Endothelial cell of umbilical vein (primary cell): ENCODE measurements at regions not wholly inside any gene's neighbourhood (a gene's known extent, or its start where the extent isn't known, plus 50 kb on each side); places are given as distances from the start of the nearest gene placed in this dataset.

Source experiments
- EZH2 ChIP-seq: IDR thresholded peaks from 2 replicates; pipeline ENCODE4 v1.6.1; 2012; ENCODE audit warnings: borderline replicate concordance, low read depth, mild to moderate bottlenecking, moderate library complexity, low read length, inconsistent platforms; ENCODE audit not compliant: severe bottlenecking
- FOS ChIP-seq: IDR thresholded peaks from 2 replicates; pipeline ENCODE4 v1.6.1; 2011; ENCODE audit warnings: mild to moderate bottlenecking, low read length, moderate library complexity, borderline replicate concordance; ENCODE audit not compliant: insufficient read depth
- GATA2 ChIP-seq: IDR thresholded peaks from 2 replicates; pipeline ENCODE4 v1.7.0; 2011; ENCODE audit warnings: low read depth, mild to moderate bottlenecking, moderate library complexity, mixed read lengths, low read length; ENCODE audit not compliant: insufficient read length, insufficient read depth
- JUN ChIP-seq: IDR thresholded peaks from 2 replicates; pipeline ENCODE4 v1.6.1; 2011; ENCODE audit warnings: borderline replicate concordance, low read depth; ENCODE audit not compliant: insufficient read length, insufficient read depth
- POLR2A ChIP-seq: IDR thresholded peaks from 2 replicates; pipeline ENCODE4 v1.6.1; 2012; ENCODE audit warnings: low read depth, mild to moderate bottlenecking, control low read depth, low read length
- POLR2AphosphoS5 ChIP-seq: IDR thresholded peaks from 2 replicates; pipeline ENCODE4 v1.6.1; 2012; ENCODE audit warnings: low read depth, mild to moderate bottlenecking, control low read depth, low read length, moderate library complexity; ENCODE audit not compliant: insufficient read depth
- TF ChIP-seq, protein P1 (sequence below), 2 donors: IDR thresholded peaks; 1 replicate in 1 of 2; 2 replicates in 1 of 2; pipeline ENCODE4 v1.5.1; 2011; ENCODE audit warnings: low read length in 2 of 2, mild to moderate bottlenecking in 2 of 2, moderate library complexity in 2 of 2, control low read depth in 1 of 2, inconsistent platforms in 1 of 2, low read depth in 1 of 2; ENCODE audit not compliant: insufficient read depth in 1 of 2; ENCODE audit errors: extremely low read depth in 1 of 2
- TF ChIP-seq, protein P2 (sequence below): IDR thresholded peaks from 2 replicates; pipeline ENCODE4 v1.6.1; 2011; ENCODE audit not compliant: insufficient read depth, insufficient read length

DNA sequence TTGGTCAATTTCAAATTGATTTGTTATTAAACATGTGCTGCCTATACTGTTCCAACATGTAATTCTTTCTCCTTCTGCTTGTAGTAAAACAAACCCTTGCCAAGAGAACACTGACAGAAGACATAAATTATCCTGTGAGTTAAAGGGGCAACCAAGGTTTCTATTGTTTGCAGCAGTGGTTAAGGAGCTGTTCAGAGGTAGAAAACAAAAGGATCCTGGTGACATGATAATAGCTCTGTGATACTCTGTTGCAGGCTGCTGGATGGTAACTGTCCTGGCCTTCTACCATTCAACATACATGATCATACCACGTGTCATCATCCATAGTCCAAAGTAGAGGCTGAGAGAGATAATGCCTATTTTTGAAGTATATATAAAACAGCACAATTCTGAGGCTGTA, 75.8 kb upstream of the F9 start:
- no peak for TF ChIP-seq POLR2A
- TF ChIP-seq, protein P1, sequence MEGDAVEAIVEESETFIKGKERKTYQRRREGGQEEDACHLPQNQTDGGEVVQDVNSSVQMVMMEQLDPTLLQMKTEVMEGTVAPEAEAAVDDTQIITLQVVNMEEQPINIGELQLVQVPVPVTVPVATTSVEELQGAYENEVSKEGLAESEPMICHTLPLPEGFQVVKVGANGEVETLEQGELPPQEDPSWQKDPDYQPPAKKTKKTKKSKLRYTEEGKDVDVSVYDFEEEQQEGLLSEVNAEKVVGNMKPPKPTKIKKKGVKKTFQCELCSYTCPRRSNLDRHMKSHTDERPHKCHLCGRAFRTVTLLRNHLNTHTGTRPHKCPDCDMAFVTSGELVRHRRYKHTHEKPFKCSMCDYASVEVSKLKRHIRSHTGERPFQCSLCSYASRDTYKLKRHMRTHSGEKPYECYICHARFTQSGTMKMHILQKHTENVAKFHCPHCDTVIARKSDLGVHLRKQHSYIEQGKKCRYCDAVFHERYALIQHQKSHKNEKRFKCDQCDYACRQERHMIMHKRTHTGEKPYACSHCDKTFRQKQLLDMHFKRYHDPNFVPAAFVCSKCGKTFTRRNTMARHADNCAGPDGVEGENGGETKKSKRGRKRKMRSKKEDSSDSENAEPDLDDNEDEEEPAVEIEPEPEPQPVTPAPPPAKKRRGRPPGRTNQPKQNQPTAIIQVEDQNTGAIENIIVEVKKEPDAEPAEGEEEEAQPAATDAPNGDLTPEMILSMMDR (IDR thresholded peaks at IDR 0.05; ENCODE audit: extremely low read depth in 1 of 2, insufficient read depth in 1 of 2, low read depth in 1 of 2, low read length in 2 of 2): no peak
- no peak for TF ChIP-seq POLR2AphosphoS5
- TF ChIP-seq, protein P2, sequence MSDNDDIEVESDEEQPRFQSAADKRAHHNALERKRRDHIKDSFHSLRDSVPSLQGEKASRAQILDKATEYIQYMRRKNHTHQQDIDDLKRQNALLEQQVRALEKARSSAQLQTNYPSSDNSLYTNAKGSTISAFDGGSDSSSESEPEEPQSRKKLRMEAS: no peak
- TF ChIP-seq EZH2: no peak
- no peak for TF ChIP-seq JUN
- no peak for TF ChIP-seq GATA2
- no peak for TF ChIP-seq FOS
